ENCODE measurements at regions not wholly inside any gene's neighbourhood (a gene's known extent, or its start where the extent isn't known, plus 50 kb on each side); places are given as distances from the start of the nearest gene placed in this dataset.

DNA sequence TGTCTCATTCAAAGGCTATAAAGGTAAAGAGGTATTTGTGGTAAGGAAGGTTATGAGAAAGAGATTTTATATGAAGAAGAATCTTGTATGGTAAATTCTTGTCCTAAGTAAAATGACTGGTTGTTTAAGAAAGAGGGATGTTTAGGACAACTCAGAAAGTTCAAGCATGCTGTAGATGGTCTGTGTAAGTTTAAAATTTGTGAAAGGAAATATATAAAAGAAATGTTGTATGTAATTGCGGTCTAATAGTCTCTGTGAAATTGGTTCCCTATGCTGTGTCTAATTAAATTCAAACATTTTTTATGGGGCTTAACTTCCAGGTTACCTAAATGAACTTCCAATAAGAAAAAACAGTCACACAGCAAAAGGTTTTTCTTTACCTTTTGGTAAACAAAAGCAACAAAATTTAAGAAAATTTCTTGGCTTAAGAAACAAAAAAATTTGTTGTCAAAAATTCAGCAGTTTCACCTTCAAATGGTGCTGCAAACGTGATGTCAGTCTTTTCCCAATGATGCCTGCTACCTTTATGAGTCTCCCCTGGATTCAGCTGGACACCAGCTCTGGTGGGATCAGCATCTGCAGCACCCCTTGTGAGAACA lies 83.0 kb upstream of the FCN1 start:
- H3K4me3 ChIP-seq, result no peak overlapping the region
- TF ChIP-seq POLR2A (IDR thresholded peaks at IDR 0.05) (no peak), POLR2AphosphoS5 (IDR thresholded peaks at IDR 0.05) (no peak), EP300 (IDR thresholded peaks at IDR 0.05) (no peak)
- TF ChIP-seq, protein P1, sequence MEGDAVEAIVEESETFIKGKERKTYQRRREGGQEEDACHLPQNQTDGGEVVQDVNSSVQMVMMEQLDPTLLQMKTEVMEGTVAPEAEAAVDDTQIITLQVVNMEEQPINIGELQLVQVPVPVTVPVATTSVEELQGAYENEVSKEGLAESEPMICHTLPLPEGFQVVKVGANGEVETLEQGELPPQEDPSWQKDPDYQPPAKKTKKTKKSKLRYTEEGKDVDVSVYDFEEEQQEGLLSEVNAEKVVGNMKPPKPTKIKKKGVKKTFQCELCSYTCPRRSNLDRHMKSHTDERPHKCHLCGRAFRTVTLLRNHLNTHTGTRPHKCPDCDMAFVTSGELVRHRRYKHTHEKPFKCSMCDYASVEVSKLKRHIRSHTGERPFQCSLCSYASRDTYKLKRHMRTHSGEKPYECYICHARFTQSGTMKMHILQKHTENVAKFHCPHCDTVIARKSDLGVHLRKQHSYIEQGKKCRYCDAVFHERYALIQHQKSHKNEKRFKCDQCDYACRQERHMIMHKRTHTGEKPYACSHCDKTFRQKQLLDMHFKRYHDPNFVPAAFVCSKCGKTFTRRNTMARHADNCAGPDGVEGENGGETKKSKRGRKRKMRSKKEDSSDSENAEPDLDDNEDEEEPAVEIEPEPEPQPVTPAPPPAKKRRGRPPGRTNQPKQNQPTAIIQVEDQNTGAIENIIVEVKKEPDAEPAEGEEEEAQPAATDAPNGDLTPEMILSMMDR (IDR thresholded peaks at IDR 0.05), result no peak
- intact Hi-C loops (cut with DNase I), result no loop called here
- WGBS, 2 donors, result 48% methylated on average over 2 of the region's 2 CpGs
- H3K9me3 ChIP-seq, result peaks cover 0 to 4% (median 0%) of the 10 kb centered on the region in 4 donors
- H3K36me3 ChIP-seq, result no peaks in the 10 kb centered on the region
- DNase-seq, result no peak
- no peaks in the 10 kb centered on the region for H3K27me3 ChIP-seq
- H3K4me1 ChIP-seq, result no peaks in the 10 kb centered on the region
- no peak overlapping the region for H3K27ac ChIP-seq

DNA sequence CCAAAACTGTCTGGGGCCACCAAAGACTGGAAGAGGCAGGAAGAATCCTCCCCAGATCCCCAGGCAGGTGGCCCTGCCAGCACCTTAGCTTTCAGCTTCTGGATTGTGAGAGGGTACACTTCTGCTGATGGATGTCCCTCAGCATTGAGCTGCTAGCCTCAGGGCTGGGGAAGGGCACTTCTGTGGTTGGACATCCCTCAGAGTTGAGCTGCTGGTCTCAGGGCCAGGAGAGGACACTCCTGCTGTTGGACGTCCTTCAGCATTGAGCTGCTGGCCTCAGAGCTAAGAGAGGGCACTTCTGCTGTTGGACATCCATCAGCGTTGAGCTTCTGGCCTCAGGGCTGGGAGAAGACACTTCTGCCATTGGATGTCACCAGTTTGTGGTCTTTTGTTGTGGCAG lies 83.8 kb upstream of the FCN1 start:
- intact Hi-C loops (cut with DNase I), result no loop called here
- peaks cover 0 to 4% (median 0%) of the 10 kb centered on the region in 4 donors for H3K9me3 ChIP-seq
- 79 to 87% methylated on average over 2 of the region's 2 CpGs for WGBS, 2 donors
- no peak overlapping the region for H3K4me3 ChIP-seq
- no peak overlapping the region for H3K27ac ChIP-seq
- H3K36me3 ChIP-seq, result no peaks in the 10 kb centered on the region
- TF ChIP-seq POLR2AphosphoS5 (IDR thresholded peaks at IDR 0.05) (no peak), POLR2A (IDR thresholded peaks at IDR 0.05) (no peak), EP300 (IDR thresholded peaks at IDR 0.05) (no peak)
- TF ChIP-seq, protein P1 (IDR thresholded peaks at IDR 0.05), result no peak
- no peak for DNase-seq
- no peaks in the 10 kb centered on the region for H3K4me1 ChIP-seq
- H3K27me3 ChIP-seq, result no peaks in the 10 kb centered on the region

DNA sequence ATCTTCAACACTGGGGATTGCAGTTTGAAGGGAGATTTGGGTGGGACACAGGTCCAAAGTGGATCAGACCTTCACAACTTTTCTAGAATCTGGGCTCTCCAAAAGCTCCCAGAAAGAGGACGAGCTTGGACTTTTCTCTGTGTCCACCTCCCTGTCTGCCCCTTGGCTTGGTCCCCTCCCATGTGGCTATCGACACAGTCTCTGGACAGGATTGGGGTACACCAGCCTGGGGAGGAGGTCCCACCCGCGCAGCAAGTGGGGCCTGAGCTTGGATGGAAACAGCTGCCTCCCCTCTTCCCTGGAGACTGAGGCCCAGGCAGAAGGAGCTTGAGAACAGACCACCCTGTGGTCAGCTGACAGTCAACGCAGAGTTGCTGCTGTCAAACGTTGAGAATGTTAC lies 84.6 kb upstream of the FCN1 start:
- no peak overlapping the region for H3K4me3 ChIP-seq
- H3K36me3 ChIP-seq, result no peaks in the 10 kb centered on the region
- intact Hi-C loops (cut with DNase I), result no loop called here
- no peaks in the 10 kb centered on the region for H3K4me1 ChIP-seq
- H3K9me3 ChIP-seq, result peaks cover 0 to 4% (median 0%) of the 10 kb centered on the region in 4 donors
- DNase-seq, result no peak
- no peak for TF ChIP-seq EP300 (IDR thresholded peaks at IDR 0.05)
- TF ChIP-seq, protein P1 (IDR thresholded peaks at IDR 0.05), result no peak
- no peak for TF ChIP-seq POLR2AphosphoS5 (IDR thresholded peaks at IDR 0.05)
- no peak for TF ChIP-seq POLR2A (IDR thresholded peaks at IDR 0.05)
- H3K27me3 ChIP-seq, result no peaks in the 10 kb centered on the region
- H3K27ac ChIP-seq, result no peak overlapping the region
- 64 to 81% methylated on average over 6 of the region's 6 CpGs for WGBS, 2 donors

DNA sequence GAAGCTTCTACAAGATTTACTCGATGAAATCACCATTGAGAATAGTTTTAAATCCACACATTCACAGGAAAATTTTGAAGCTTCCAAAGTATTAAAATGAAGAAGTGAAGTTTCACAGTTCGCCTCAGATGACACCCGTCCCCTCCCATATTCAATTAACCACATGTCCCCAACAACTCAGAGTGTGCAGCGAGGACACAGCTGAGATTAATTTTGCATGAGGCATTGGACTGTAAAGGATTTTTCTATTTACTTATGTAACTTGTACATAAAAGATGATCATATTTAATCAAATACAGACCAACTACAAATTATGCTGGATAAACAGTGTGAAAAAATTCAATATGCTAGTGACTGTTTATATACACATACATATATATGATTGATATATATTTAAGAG lies 84.7 kb upstream of the OLFM1 start:
- WGBS, 2 donors, result 52 to 81% methylated on average over 4 of the region's 4 CpGs
- intact Hi-C loops (cut with DNase I), result no loop called here
- H3K36me3 ChIP-seq, result no peaks in the 10 kb centered on the region

More for the DNA sequence above, 84.7 kb upstream of the OLFM1 start:
- no peak for TF ChIP-seq EP300 (IDR thresholded peaks at IDR 0.05)
- no peak for TF ChIP-seq POLR2AphosphoS5 (IDR thresholded peaks at IDR 0.05)
- TF ChIP-seq, protein P1 (IDR thresholded peaks at IDR 0.05), result no peak
- no peak for TF ChIP-seq POLR2A (IDR thresholded peaks at IDR 0.05)
- no peaks in the 10 kb centered on the region for H3K4me1 ChIP-seq
- no peak for DNase-seq
- no peaks in the 10 kb centered on the region for H3K27me3 ChIP-seq
- H3K4me3 ChIP-seq, result no peak overlapping the region
- no peak overlapping the region for H3K27ac ChIP-seq
- peaks cover 0 to 4% (median 0%) of the 10 kb centered on the region in 4 donors for H3K9me3 ChIP-seq
